ENCODE measurements at regions not wholly inside any gene's neighbourhood (a gene's known extent, or its start where the extent isn't known, plus 50 kb on each side); places are given as distances from the start of the nearest gene placed in this dataset.
"Not testable (repeated sequence)": the region's sequence is repeated elsewhere in the genome, so short reads cannot be mapped to it uniquely, and the experiment has no call there.

DNA sequence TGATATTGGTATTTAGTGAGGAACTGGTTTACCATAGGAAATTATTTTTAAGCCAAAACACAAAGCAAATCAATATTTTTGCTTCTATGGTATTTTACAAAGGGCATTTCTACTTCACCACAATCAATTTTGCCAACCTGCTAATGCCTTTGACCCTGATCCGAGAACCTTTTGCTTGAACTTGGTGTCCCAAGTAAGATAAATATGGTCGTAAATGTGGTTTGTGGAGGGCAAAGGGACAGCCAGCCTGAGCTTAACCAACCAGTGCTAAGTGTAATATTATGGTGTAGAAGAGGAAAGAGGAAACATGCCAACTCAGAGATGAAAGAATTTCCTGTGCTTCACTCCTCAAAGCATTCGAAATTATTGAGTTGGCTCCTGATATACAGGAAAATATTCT is 148.4 kb downstream of the C3orf38 start:
- in situ Hi-C loops (cut with HindIII; ENCODE audit: low pct_ligation_motif_present, low sequenced_read_pairs), result no loop called here
- Histone ChIP-seq H3K27ac (no peak overlapping the region), H3K27me3 (replicated peaks) (no peaks in the 10 kb centered on the region), H3K4me3 (ENCODE audit: low read depth, low read length) (no peak overlapping the region), H3K36me3 (replicated peaks) (no peaks in the 10 kb centered on the region)
- TF ChIP-seq, protein P1, sequence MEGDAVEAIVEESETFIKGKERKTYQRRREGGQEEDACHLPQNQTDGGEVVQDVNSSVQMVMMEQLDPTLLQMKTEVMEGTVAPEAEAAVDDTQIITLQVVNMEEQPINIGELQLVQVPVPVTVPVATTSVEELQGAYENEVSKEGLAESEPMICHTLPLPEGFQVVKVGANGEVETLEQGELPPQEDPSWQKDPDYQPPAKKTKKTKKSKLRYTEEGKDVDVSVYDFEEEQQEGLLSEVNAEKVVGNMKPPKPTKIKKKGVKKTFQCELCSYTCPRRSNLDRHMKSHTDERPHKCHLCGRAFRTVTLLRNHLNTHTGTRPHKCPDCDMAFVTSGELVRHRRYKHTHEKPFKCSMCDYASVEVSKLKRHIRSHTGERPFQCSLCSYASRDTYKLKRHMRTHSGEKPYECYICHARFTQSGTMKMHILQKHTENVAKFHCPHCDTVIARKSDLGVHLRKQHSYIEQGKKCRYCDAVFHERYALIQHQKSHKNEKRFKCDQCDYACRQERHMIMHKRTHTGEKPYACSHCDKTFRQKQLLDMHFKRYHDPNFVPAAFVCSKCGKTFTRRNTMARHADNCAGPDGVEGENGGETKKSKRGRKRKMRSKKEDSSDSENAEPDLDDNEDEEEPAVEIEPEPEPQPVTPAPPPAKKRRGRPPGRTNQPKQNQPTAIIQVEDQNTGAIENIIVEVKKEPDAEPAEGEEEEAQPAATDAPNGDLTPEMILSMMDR (IDR thresholded peaks at IDR 0.05; ENCODE audit: low read depth, low read length, missing control alignments), result no peak
- no peak for DNase-seq

DNA sequence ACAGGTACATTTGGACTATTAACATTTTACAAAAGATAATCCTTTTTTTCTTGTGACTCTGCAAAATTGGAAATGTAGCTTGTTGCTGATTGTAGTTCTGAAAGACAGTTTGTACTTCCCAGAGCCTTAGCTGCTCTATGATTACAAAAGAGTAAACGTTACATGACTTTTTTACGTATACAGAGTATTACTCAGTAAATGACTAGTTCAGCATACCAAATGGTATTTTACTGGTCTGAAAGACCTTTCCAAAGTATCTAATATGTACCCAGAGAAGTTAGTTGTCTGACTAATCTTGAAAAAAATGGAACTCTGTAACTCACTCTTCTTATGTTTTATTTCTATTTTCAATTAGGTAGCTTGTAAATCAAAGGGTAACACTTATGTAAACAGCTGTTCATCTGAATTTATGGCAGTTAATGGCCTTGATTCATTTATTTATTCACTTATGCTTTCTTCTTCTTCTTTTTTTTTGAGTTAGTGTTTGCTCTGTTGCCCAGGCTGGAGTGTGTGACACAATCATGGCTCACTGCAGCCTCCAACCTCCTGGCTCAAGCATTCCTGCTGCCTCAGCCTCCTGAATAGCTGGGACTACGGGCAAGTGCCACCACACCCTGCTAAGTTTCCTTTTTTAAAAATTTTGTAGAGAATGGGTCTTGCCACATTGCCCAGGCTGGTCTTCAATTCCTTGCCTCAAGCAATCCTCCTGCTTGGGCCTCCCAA is 151.7 kb downstream of the C3orf38 start:
- no peak for DNase-seq
- Histone ChIP-seq H3K27me3 (replicated peaks) (no peaks in the 10 kb centered on the region), H3K27ac (no peak overlapping the region), H3K4me3 (ENCODE audit: low read depth, low read length) (no peak overlapping the region), H3K36me3 (replicated peaks) (no peaks in the 10 kb centered on the region)
- in situ Hi-C loops (cut with HindIII; ENCODE audit: low pct_ligation_motif_present, low sequenced_read_pairs), result no loop called here
- TF ChIP-seq, protein P1 (IDR thresholded peaks at IDR 0.05; ENCODE audit: low read depth, low read length, missing control alignments), result no peak

DNA sequence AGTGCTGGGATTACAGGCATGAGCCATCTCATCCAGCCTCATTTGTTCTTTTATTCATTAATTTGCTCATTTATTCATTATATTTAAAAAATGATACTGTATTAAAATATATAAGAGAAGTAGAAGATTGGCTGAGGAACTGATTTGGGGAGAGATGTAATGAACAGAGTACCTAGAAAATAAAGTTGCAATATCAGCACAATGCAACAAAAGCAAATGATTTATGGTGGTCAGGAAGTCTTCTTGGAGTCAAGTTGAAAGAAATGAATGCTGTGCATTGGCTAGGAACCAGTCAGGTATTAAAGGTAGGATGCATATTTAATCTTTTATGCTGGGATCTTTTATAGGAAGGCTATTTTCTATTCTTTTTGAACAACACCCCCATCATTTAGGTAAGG is 152.2 kb downstream of the C3orf38 start:
- DNase-seq, result no peak
- H3K27me3 ChIP-seq (replicated peaks), result no peaks in the 10 kb centered on the region
- TF ChIP-seq, protein P1 (IDR thresholded peaks at IDR 0.05; ENCODE audit: low read depth, low read length, missing control alignments), result no peak
- no peak overlapping the region for H3K4me3 ChIP-seq (ENCODE audit: low read depth, low read length)
- no peak overlapping the region for H3K27ac ChIP-seq
- in situ Hi-C loops (cut with HindIII; ENCODE audit: low pct_ligation_motif_present, low sequenced_read_pairs), result no loop called here
- no peaks in the 10 kb centered on the region for H3K36me3 ChIP-seq (replicated peaks)

DNA sequence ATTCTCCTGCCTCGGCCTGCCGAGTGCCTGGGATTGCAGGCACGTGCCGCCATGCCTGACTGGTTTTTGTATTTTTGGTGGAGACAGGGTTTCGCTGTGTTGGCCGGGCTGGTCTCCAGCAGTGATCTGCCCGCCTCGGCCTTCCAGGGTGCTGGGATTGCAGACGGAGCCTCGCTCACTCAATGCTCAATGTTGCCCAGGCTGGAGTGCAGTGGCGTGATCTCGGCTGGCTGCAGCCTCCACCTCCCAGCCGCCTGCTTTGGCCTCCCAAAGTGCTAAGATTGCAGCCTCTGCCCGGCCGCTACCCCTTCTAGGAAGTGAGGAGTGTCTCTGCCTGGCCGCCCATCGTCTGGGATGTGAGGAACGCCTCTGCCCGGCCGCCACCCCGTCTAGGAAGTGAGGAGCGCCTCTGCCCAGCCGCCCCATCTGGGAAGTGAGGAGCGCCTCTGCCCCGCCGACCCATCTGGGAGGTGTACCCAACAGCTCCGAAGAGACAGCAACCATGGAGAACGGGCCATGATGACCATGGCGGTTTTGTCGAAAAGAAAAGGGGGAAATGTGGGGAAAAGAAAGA is 153.7 kb downstream of the C3orf38 start:
- H3K4me3 ChIP-seq (ENCODE audit: low read depth, low read length); in situ Hi-C loops (cut with HindIII; ENCODE audit: low pct_ligation_motif_present, low sequenced_read_pairs); H3K36me3 ChIP-seq (replicated peaks); H3K27ac ChIP-seq; H3K27me3 ChIP-seq (replicated peaks); DNase-seq: not testable (repeated sequence)

DNA sequence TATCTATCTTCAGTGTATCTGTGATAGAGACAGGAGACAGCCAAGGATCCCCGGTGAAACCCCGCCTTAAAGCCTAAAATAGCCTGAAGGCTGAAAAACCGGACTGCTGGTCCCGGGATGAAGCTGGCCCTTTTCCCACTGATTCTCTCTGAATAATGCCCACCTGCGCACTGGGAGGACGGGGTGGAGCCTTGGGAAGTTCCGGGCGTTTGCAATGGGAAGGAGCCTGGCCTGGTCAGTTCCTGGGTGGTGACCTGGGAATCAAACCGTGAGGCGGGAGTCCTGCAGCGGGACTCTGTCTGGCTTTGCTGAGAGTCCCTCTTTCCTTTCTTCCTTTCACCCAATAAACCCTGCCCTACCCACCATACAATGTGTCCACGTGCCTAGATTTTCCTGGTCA is 157.9 kb downstream of the C3orf38 start:
- in situ Hi-C loops (cut with HindIII; ENCODE audit: low pct_ligation_motif_present, low sequenced_read_pairs), result no loop called here
- H3K4me3 ChIP-seq (ENCODE audit: low read depth, low read length), result no peak overlapping the region
- no peak for DNase-seq
- no peaks in the 10 kb centered on the region for H3K36me3 ChIP-seq (replicated peaks)
- no peaks in the 10 kb centered on the region for H3K27me3 ChIP-seq (replicated peaks)
- TF ChIP-seq, protein P1 (IDR thresholded peaks at IDR 0.05; ENCODE audit: low read depth, low read length, missing control alignments), result no peak
- no peak overlapping the region for H3K27ac ChIP-seq

DNA sequence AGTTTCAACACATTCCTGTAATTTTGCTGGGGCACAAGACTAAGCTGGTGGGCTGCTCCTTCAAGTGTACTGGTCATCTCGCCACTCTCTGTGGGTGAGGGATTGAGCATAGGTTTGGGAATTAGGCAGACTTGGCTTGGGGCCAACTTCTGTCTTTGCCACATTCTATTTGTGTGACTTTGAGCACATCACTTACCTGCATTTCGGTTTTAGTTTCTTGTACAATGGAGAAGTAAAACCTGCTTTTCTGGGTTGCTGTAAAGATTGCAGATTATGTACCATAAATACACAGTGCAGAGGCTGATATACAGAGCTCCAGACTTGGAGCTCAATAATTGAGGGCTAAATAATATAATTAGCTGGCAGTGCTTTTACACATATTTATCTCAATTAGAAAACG is 162.1 kb downstream of the C3orf38 start:
- in situ Hi-C loops (cut with HindIII; ENCODE audit: low pct_ligation_motif_present, low sequenced_read_pairs), result no loop called here
- no peak for DNase-seq
- no peak overlapping the region for H3K27ac ChIP-seq
- no peak overlapping the region for H3K4me3 ChIP-seq (ENCODE audit: low read depth, low read length)
- TF ChIP-seq, protein P1 (IDR thresholded peaks at IDR 0.05; ENCODE audit: low read depth, low read length, missing control alignments), result no peak
- no peaks in the 10 kb centered on the region for H3K36me3 ChIP-seq (replicated peaks)
- H3K27me3 ChIP-seq (replicated peaks), result no peaks in the 10 kb centered on the region

Data from brain microvascular endothelial cell (primary cell).